ENCODE measurements at regions not wholly inside any gene's neighbourhood (a gene's known extent, or its start where the extent isn't known, plus 50 kb on each side); places are given as distances from the start of the nearest gene placed in this dataset.

GRCh38 chr6:114559419-114559818 is 216.6 kb upstream of the HS3ST5 start:
- no peak for TF ChIP-seq CTCF (IDR thresholded peaks at IDR 0.05; ENCODE audit: low read depth, low read length, poor library complexity, severe bottlenecking)
- no peak for TF ChIP-seq EZH2phosphoT487 (IDR thresholded peaks at IDR 0.05; ENCODE audit: borderline replicate concordance, low read length)
